Left renal cortex interstitium (tissue), 4 donors: ENCODE measurements at regions not wholly inside any gene's neighbourhood (a gene's known extent, or its start where the extent isn't known, plus 50 kb on each side); places are given as distances from the start of the nearest gene placed in this dataset.
"Not testable (repeated sequence)": the region's sequence is repeated elsewhere in the genome, so short reads cannot be mapped to it uniquely, and the experiment has no call there.

ENCODE experiments used
- DNase-seq, 4 donors: peaks; one replicate each; pipeline ENCODE4 v3.0.0-alpha.2; 2013; ENCODE audit warnings: low read depth in 4 of 4, low spot score in 2 of 4, missing footprints in 1 of 4

GRCh38 chr9:38259056-38259455 is 133.4 kb upstream of the ALDH1B1 start:
- no peak for DNase-seq

GRCh38 chr9:38257626-38258215 is 134.8 kb upstream of the ALDH1B1 start:
- no peak for DNase-seq

GRCh38 chr9:38256461-38256860 is 136.0 kb upstream of the ALDH1B1 start:
- DNase-seq, result no peak

- DNase-seq, result no peak
These were observed 136.9 kb upstream of the ALDH1B1 start for GRCh38 chr9:38255599-38255998.

GRCh38 chr9:38254756-38255155 is 137.7 kb upstream of the ALDH1B1 start:
- no peak for DNase-seq

- DNase-seq, result no peak
These were observed 138.4 kb upstream of the ALDH1B1 start for GRCh38 chr9:38254151-38254550.

GRCh38 chr9:38253200-38253599 is 139.3 kb upstream of the ALDH1B1 start:
- no peak for DNase-seq

- DNase-seq, result no peak
These were observed 141.3 kb upstream of the ALDH1B1 start for GRCh38 chr9:38251036-38251860.

GRCh38 chr9:38250279-38251035 is 142.0 kb upstream of the ALDH1B1 start:
- DNase-seq, result no peak

GRCh38 chr9:38249587-38250210 is 142.8 kb upstream of the ALDH1B1 start:
- DNase-seq, result no peak

GRCh38 chr9:38249049-38249448 is 143.5 kb upstream of the ALDH1B1 start:
- DNase-seq, result no peak

GRCh38 chr9:38246833-38247232 is 145.7 kb upstream of the ALDH1B1 start:
- no peak for DNase-seq

GRCh38 chr9:38244971-38245370 is 147.5 kb upstream of the ALDH1B1 start:
- DNase-seq, result no peak

- no peak for DNase-seq
These were observed 148.5 kb upstream of the ALDH1B1 start for GRCh38 chr9:38243993-38244392.

- not testable (repeated sequence) for DNase-seq
These were observed 150.4 kb upstream of the ALDH1B1 start for GRCh38 chr9:38242151-38242550.

- no peak for DNase-seq
These were observed 152.5 kb upstream of the ALDH1B1 start for GRCh38 chr9:38240051-38240450.

- no peak for DNase-seq
These were observed 157.3 kb upstream of the ALDH1B1 start for GRCh38 chr9:38235244-38235643.

- DNase-seq, result no peak
These were observed 157.9 kb upstream of the ALDH1B1 start for GRCh38 chr9:38234479-38235170.

GRCh38 chr9:38233796-38234355 is 158.6 kb upstream of the ALDH1B1 start:
- DNase-seq, result no peak

GRCh38 chr9:38233343-38233742 is 159.2 kb upstream of the ALDH1B1 start:
- no peak for DNase-seq
